GM23248 (cell line): ENCODE measurements at regions not wholly inside any gene's neighbourhood (a gene's known extent, or its start where the extent isn't known, plus 50 kb on each side); places are given as distances from the start of the nearest gene placed in this dataset.

ENCODE experiments used
- EZH2 ChIP-seq: fragments of 200-600 bp; sonication (generic); IDR thresholded peaks from 2 replicates; pipeline ENCODE4 v1.6.1; 2018; ENCODE audit warnings: antibody characterized with exemption, mild to moderate bottlenecking; ENCODE audit not compliant: insufficient read depth, poor library complexity, severe bottlenecking
- EZH2phosphoT487 ChIP-seq: fragments of 200-600 bp; sonication (generic); IDR thresholded peaks from 2 replicates; pipeline ENCODE4 v1.6.1; 2018; ENCODE audit warnings: antibody characterized with exemption, moderate library complexity, mild to moderate bottlenecking, low read depth; ENCODE audit not compliant: insufficient read depth

- TF ChIP-seq EZH2 (no peak), EZH2phosphoT487 (no peak)
Observed at GRCh38 chr1:106439475-106439874, 617.0 kb upstream of the PRMT6 start.
